Neural cell (in vitro differentiated cells): ENCODE measurements at regions not wholly inside any gene's neighbourhood (a gene's known extent, or its start where the extent isn't known, plus 50 kb on each side); places are given as distances from the start of the nearest gene placed in this dataset.

Experiments
- H2AFZ ChIP-seq: fragments of 200-600, 300-800 bp; sonication (generic), shearing (Covaris generic); 2 replicates; pipeline ENCODE4 v1.6.0; 2014; ENCODE audit warnings: low read depth, mild to moderate bottlenecking, antibody characterized with exemption, low read length, moderate library complexity
- H3F3A ChIP-seq: fragments of 200-600 bp; shearing (Covaris generic); 2 replicates; pipeline ENCODE4 v1.6.1; 2016; ENCODE audit warnings: mild to moderate bottlenecking, moderate library complexity, mixed read lengths, antibody characterized with exemption, low read length; ENCODE audit not compliant: insufficient read depth, poor library complexity, severe bottlenecking
- H3K27ac ChIP-seq: fragments of 200-600, 300-800 bp; sonication (generic), shearing (Covaris generic); 2 replicates; pipeline ENCODE4 v1.5.1; 2014; ENCODE audit warnings: mild to moderate bottlenecking, low read length, moderate library complexity
- H3K27me3 ChIP-seq: fragments of 300-800, 200-600 bp; sonication (generic), shearing (Covaris generic); 2 replicates; pipeline ENCODE4 v1.6.0; 2014; ENCODE audit warnings: mild to moderate bottlenecking, low read depth, low read length, moderate library complexity; ENCODE audit not compliant: insufficient read depth
- H3K36me3 ChIP-seq: fragments of 300-800, 200-600 bp; sonication (generic), shearing (Covaris generic); 2 replicates; pipeline ENCODE4 v1.5.1; 2014; ENCODE audit warnings: mild to moderate bottlenecking, antibody characterized with exemption, low read length, moderate library complexity; ENCODE audit not compliant: insufficient read depth
- H3K4me2 ChIP-seq: fragments of 300-800, 200-600 bp; sonication (generic), shearing (Covaris generic); 2 replicates; pipeline ENCODE4 v1.6.0; 2014; ENCODE audit warnings: mild to moderate bottlenecking, low read length
- H3K4me3 ChIP-seq: fragments of 300-800, 200-600 bp; sonication (generic), shearing (Covaris generic); 2 replicates; pipeline ENCODE4 v1.5.1; 2014; ENCODE audit warnings: mild to moderate bottlenecking, low read length, moderate library complexity
- H3K79me2 ChIP-seq: fragments of 200-600 bp; shearing (Covaris generic); replicated peaks from 2 replicates; pipeline ENCODE4 v1.6.0; 2014; ENCODE audit warnings: mild to moderate bottlenecking, low read length, moderate library complexity; ENCODE audit not compliant: insufficient read depth
- H3K9ac ChIP-seq: fragments of 300-800, 200-600 bp; sonication (generic), shearing (Covaris generic); 2 replicates; pipeline ENCODE4 v1.6.1; 2016; ENCODE audit warnings: mild to moderate bottlenecking, low read length, mixed read lengths
- H3K9me2 ChIP-seq: fragments of 200-600 bp; shearing (Covaris generic); 2 replicates; pipeline ENCODE4 v1.6.1; 2016; ENCODE audit warnings: mild to moderate bottlenecking, low read length, mixed read lengths; ENCODE audit not compliant: insufficient read depth
- H3K9me3 ChIP-seq: fragments of 200-600, 300-800 bp; sonication (generic), shearing (Covaris generic); 2 replicates; pipeline ENCODE4 v1.6.1; 2016; ENCODE audit warnings: mild to moderate bottlenecking, mixed run types, low read length, moderate library complexity, mixed read lengths
- H4K20me1 ChIP-seq: fragments of 200-600 bp; shearing (Covaris generic); 2 replicates; pipeline ENCODE4 v1.6.1; 2016; ENCODE audit warnings: mild to moderate bottlenecking, mixed run types; ENCODE audit not compliant: insufficient read depth
- CTCF ChIP-seq: fragments of 450-650 bp; IDR thresholded peaks from 2 replicates; pipeline ENCODE4 v1.5.1; 2014; ENCODE audit warnings: antibody characterized with exemption, mild to moderate bottlenecking, moderate library complexity; ENCODE audit not compliant: poor library complexity, severe bottlenecking
- EP300 ChIP-seq: fragments of 450-650 bp; conservative IDR thresholded peaks from 2 replicates; pipeline ENCODE4 v1.6.1; 2014; ENCODE audit warnings: antibody characterized with exemption, mild to moderate bottlenecking, moderate library complexity; ENCODE audit not compliant: poor library complexity, severe bottlenecking
- EZH2 ChIP-seq: fragments of 200-600, 300-800 bp; shearing (Covaris generic), sonication (generic); IDR thresholded peaks from 2 replicates; pipeline ENCODE4 v1.6.1; 2014; ENCODE audit warnings: antibody characterized with exemption, low read length, borderline replicate concordance, mild to moderate bottlenecking; ENCODE audit not compliant: insufficient read depth, poor library complexity, severe bottlenecking
- MXI1 ChIP-seq: fragments of 450-650 bp; conservative IDR thresholded peaks from 2 replicates; pipeline ENCODE4 v1.6.1; 2014; ENCODE audit warnings: antibody characterized with exemption, mild to moderate bottlenecking; ENCODE audit not compliant: poor library complexity, severe bottlenecking
- POLR2AphosphoS5 ChIP-seq: IDR thresholded peaks from 2 replicates; pipeline ENCODE4 v1.6.1; 2012
- RAD21 ChIP-seq: fragments of 450-650 bp; conservative IDR thresholded peaks from 2 replicates; pipeline ENCODE4 v1.6.1; 2014; ENCODE audit warnings: antibody characterized with exemption, mild to moderate bottlenecking, moderate library complexity
- SMC3 ChIP-seq: fragments of 450-650 bp; conservative IDR thresholded peaks from 2 replicates; pipeline ENCODE4 v1.6.1; 2014; ENCODE audit warnings: antibody characterized with exemption, mild to moderate bottlenecking, moderate library complexity; ENCODE audit not compliant: poor library complexity
- TAF1 ChIP-seq: IDR thresholded peaks from 2 replicates; pipeline ENCODE4 v1.6.1; 2012; ENCODE audit warnings: low read depth
- TF ChIP-seq, protein P1 (sequence below): IDR thresholded peaks from 2 replicates; pipeline ENCODE4 v1.6.1; 2012; ENCODE audit warnings: borderline replicate concordance

DNA sequence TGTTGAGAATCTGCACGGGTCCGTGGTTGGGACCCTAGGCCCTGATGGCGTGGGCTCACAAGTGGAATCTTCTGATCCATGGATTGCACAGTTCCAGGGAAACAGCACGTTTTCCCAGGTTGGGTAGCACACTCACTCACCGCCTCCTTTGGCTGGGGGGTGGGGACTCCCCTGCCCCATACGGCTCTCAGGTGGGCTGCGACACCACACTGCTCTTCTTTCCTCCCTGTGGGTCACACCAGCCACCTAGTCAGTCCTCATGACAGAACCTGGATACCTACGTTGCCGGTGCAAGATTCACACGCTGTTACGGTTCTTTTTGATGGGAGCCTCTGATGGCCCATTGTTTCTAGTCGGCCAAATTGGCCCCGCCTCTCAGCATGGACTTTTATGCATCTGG, 312.0 kb downstream of the MMUT start:
- Histone ChIP-seq H3F3A (no peaks in the 10 kb centered on the region), H4K20me1 (no peaks in the 10 kb centered on the region), H3K9me2 (no peaks in the 10 kb centered on the region), H3K4me3 (no peak overlapping the region), H3K36me3 (no peaks in the 10 kb centered on the region), H3K27me3 (no peaks in the 10 kb centered on the region), H3K9ac (no peak overlapping the region), H2AFZ (no peak overlapping the region), H3K4me2 (no peak overlapping the region), H3K27ac (no peak overlapping the region), H3K79me2 (no peaks in the 10 kb centered on the region), H3K9me3 (no peaks in the 10 kb centered on the region)
- TF ChIP-seq MXI1 (no peak), TAF1 (no peak), EZH2 (no peak), CTCF (no peak), RAD21 (no peak), EP300 (no peak), POLR2AphosphoS5 (no peak), SMC3 (no peak)
- TF ChIP-seq, protein P1, sequence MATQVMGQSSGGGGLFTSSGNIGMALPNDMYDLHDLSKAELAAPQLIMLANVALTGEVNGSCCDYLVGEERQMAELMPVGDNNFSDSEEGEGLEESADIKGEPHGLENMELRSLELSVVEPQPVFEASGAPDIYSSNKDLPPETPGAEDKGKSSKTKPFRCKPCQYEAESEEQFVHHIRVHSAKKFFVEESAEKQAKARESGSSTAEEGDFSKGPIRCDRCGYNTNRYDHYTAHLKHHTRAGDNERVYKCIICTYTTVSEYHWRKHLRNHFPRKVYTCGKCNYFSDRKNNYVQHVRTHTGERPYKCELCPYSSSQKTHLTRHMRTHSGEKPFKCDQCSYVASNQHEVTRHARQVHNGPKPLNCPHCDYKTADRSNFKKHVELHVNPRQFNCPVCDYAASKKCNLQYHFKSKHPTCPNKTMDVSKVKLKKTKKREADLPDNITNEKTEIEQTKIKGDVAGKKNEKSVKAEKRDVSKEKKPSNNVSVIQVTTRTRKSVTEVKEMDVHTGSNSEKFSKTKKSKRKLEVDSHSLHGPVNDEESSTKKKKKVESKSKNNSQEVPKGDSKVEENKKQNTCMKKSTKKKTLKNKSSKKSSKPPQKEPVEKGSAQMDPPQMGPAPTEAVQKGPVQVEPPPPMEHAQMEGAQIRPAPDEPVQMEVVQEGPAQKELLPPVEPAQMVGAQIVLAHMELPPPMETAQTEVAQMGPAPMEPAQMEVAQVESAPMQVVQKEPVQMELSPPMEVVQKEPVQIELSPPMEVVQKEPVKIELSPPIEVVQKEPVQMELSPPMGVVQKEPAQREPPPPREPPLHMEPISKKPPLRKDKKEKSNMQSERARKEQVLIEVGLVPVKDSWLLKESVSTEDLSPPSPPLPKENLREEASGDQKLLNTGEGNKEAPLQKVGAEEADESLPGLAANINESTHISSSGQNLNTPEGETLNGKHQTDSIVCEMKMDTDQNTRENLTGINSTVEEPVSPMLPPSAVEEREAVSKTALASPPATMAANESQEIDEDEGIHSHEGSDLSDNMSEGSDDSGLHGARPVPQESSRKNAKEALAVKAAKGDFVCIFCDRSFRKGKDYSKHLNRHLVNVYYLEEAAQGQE: no peak

- Histone ChIP-seq H3K9me2 (no peaks in the 10 kb centered on the region), H3K4me2 (no peak overlapping the region), H2AFZ (no peak overlapping the region), H3F3A (no peaks in the 10 kb centered on the region), H3K9me3 (no peaks in the 10 kb centered on the region), H3K27ac (no peak overlapping the region), H3K4me3 (no peak overlapping the region), H3K36me3 (no peaks in the 10 kb centered on the region), H4K20me1 (no peaks in the 10 kb centered on the region), H3K79me2 (no peaks in the 10 kb centered on the region), H3K9ac (no peak overlapping the region), H3K27me3 (no peaks in the 10 kb centered on the region)
- TF ChIP-seq EP300: no peak
- TF ChIP-seq SMC3: no peak
- TF ChIP-seq POLR2AphosphoS5: no peak
- TF ChIP-seq MXI1: no peak
- no peak for TF ChIP-seq EZH2
- TF ChIP-seq RAD21: no peak
- no peak for TF ChIP-seq CTCF
- no peak for TF ChIP-seq TAF1
- TF ChIP-seq, protein P1: no peak
Measured at GRCh38 chr6:49145280-49145679, 317.8 kb downstream of the MMUT start.
